ENCODE measurements at regions not wholly inside any gene's neighbourhood (a gene's known extent, or its start where the extent isn't known, plus 50 kb on each side); places are given as distances from the start of the nearest gene placed in this dataset.
A peak's percentile ranks its signal among the peaks of the same experiment; 100 is the strongest.
"Not testable (repeated sequence)": the region's sequence is repeated elsewhere in the genome, so short reads cannot be mapped to it uniquely, and the experiment has no call there.

- DNase-seq: no peak
Measured at GRCh38 chr21:38042246-38042645, 126.0 kb upstream of the KCNJ6 start.

DNA sequence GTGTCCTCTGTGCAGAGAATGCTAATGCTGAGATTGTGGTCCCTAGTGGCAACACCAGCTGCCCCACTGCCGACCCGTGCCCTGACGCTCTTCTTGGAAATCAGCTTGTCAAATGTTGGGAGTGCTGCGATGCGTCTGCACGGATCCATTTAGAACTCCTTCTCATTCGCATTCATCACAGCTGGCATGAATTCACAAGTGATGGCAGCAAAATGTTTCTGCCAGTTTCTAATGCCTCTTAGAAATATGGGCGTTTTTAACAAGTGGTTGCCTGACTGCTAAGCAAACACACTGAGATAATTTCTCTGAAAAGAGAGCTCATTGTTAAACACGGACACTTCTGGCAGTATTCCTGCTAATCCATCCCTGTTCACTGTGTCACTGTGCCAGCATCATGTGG, 131.9 kb upstream of the KCNJ6 start:
- no peak for DNase-seq

- no peak for DNase-seq
Measured at GRCh38 chr21:38054334-38054733, 138.1 kb upstream of the KCNJ6 start.

DNA sequence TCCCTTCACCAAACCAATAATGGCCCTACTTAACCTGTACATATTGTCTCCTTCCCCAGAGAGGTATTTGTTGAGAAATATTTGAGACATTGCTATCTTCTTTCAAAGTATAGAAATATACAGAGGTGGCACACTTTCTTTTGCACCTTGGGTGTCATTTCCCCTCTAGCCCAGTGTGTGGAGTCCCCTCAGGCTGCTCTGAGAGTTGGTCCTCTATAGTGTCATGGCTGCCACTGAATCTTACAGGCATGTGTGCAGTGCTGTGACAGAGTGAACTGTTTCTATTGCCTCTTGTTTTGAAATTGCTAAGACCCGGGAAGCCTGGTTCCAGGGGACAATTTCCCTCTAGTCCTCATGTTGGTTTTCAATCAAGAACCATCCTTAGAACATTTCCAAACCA, 140.2 kb upstream of the KCNJ6 start:
- DNase-seq: no peak

DNA sequence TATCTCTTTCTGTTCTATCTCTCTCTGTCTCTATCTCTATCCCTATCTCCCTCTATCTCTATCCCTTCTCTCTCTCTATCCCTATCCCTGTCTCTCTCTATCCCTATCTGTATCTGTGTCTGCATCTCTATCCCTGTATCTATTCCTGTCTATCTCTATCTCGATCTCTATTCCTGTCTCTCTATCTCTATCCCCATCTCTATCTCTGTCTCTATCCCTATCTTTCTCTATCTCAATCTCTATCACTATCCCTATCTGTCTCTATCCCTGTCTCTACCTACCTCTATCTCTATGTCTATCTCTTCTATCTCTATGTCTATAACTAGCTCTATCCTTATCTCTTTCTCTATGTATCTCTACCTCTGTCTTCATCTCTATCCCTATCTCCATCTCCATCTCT, 141.4 kb upstream of the KCNJ6 start:
- DNase-seq: no peak

DNA sequence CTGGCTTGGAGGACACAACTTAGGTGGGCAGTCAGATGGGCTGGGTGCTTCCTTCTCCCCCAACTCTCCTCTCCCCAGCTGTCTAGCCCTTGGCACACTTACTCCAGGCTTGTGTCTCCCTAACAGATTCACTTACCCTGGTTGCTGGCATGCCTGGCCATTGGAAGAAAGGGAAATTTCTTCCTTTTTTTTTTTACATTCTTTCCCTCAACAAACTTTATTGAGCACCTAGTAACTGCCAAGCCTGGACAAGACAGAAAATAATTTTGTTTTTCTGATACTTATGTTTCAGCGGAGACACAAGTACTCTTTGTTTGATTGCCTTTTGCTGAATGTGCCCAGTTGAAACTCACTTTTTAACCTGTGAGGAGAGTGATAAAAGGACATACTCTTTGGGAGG, 144.3 kb upstream of the KCNJ6 start:
- DNase-seq: no peak

DNA sequence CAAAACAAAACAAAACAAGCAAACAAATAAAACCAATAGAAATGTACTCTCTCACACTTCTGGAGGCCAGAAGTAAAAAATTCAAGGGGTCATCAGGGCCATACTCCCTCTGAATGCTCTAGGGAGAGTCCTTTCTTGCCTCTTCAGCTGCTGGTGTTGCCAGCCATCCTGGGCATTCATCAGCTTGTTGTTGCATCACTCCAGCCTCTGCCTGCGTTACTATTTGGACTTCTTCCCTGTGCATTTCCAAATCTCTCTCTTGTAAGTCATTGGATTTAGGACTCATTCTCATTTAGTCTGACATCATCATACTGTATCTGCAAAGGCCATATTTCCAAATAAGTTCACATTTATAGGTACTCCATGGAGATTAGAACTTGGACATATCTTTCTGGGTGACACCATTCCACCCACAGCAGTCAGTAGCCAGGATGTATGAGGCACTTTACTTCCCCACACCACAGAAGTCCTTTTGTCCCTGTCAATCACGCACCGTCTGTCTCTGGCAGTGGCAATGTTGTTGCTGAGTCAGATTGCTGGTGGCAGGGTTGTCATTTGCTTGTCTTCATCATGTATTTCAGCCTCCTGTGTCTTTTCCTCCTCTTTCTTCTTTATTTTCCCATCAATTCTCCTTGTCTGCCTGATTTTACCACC, 151.0 kb upstream of the KCNJ6 start:
- no peak for DNase-seq

DNA sequence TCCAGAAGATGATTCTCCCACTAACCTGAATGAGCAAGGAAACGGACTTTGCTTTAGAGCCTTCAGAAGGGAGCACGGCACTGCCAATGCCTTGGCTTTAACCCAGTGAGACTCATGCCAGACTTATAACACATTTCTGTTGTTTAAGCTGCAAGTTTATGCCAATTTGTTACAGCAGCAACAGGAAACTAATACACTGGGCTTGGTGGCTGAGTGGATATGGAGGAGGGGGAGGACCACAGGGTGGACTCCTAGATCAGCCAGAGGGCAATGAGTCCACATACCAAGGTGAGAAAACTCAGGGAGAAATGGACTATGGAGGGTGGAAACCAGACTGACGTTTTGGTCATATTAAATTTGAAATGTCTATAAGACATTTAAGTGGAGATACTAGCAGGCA, 156.2 kb upstream of the KCNJ6 start:
- DNase-seq: no peak

DNA sequence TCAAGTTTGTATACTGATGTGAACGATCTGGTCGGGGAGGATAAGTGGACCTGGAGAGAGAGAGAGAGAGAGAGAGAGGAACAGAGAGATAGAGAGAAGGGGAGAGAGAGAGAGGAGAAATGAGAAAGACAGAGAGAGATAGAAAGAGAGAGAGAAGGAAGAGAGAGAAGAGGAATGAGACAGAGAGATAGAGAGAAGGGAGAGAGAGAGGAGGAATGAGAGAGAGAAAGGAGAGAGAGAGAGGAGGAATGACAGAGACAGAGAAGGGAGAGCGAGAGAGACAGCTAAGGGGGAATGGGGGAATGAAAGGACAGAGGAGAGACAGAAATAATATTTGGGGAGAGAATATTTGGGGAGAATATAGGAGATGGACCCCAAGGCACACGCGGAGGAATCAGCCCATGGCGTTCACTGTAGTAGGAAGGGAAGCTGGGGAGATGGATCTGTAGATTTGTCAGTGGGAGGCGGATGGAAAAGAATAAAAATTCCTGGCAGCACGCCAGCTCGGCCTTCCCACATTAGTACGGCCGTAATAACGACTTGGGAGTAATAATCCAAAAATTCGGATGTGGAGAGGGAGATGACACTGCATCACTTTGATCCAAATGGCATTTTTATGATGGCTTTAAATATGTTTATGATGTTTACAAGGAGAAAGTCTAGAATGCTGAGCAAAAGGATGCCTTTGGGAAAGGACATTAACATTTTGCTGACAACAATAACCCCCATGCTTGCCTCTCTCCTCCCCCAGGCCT, 159.8 kb upstream of the KCNJ6 start:
- no peak for DNase-seq

DNA sequence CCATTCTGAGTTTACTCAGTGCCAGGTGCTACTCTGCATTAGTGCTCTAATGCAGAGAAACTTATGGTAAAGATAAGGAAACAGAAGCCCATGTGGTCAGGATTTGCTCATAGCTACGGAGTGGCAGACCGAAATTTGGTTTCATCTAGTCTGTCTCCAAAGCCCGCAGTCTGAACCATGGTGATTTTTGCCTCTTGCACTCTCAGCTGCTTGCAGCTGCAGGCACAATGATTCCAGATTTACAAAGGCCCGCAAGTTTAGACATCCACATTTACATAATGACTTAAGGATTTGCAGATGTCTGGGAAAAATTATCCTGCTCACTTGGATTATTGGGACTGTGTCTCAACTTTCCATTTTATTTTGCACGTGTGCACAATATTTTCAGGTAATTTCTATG, 161.3 kb upstream of the KCNJ6 start:
- DNase-seq: no peak

DNA sequence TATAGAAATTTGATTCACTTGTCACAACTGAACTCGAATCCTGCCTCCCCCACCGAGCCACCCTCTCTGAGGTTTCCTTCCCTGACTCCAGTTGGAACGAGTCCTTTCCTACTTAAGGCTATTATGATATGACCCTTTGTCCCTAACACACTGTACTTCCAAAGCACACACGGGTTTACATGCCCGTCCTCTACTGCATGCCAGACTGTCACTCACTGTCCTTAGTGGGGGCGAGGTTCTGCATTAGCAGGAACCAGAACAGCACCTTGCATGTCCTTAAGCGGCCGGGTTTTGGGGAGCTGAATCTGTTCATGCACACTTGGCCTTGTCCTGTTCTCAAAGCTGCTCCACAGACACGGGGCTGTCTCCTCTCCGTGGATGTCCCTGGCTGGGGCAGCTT, 164.6 kb upstream of the KCNJ6 start:
- no peak for DNase-seq

DNA sequence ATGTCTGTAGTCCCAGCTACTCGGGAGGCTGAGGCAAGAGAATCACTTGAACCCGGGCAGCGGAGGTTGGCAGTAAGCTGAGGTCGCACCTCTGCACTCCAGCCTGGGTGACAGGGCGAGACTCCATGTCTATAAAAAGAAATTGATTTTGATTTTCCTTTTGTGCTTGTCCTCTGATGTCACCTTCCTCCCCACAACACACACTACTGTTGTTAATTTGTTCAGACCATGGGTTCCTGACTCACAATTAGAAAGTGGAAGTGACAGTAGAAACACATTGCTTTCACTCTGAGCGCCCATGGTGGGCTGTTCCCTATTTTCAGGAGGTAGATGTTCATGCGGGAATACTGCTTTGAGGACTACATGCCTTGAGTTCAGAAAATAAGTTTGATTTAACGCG, 165.5 kb upstream of the KCNJ6 start:
- DNase-seq: peak; percentile 73 to 79 (median 74)

DNA sequence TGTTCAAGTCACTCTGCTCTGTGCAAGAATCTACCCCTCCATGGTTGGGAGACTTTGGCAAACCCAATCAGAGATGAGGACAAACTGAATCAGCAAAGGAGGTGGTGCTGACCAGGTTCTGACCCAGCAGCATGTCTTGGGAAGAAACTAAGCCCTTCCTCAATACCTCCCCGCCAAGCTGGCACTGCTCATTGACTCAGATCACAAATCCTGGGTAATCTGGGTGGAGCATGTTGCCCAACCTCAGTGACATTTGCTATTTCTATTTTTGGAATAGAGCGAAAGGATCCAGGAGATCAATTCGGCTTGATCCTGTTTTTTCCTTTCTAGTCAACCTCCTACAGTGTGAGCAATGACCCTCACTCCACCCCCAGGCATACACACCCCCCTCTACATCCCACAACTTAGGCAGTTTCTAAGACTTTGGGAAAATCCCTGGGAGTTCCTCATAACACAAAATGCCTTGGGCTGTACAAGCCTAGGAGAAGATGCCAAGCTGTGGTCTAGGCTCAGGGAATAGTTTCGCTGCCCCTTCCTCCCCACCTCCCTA, 166.8 kb upstream of the KCNJ6 start:
- peak; percentile 59 to 68 (median 62) for DNase-seq

- peak in 1 of 3 donors; percentile 7 for DNase-seq
Measured at GRCh38 chr21:38083535-38083934, 167.3 kb upstream of the KCNJ6 start.

GRCh38 chr21:38086580-38086979, 170.2 kb upstream of the KCNJ15 start:
- no peak for DNase-seq

DNA sequence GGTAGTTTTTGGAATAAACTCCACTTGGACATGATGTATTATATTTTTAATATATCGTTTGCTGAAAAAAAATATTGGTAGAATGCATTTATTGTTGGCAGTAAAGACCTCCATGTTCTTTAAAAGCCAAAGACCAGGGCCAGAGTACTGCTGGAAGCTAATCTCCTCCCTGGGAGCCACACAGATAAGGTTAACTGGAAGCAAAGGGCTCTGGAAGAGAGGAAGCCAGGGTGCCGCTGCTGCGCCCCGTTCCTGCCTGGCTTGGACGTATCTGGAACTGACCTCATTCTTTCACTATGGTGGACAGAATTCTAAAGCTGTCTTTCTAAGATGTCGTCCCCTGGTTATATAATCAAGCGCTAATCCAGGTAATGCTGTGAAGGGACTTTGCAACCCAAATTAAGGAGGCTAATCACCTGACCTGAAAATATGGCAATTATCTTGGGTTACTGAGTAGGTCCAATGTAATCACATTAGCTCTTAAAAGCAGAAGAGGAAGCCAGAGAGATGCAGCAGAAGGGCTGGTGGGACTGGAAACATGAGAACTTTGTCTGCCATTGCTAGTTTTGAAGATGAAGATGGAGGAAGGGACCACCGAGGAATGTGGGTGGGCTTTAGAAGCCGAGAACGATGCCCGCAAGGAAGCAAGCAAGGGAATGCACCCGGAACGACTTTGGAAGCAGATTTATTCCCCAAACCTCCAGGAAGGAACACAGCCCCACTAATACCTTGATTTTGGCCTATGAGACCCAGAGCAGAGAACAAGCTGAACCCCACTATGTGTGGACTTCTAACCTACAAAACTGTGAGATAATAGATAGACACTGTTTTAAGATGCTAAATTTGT, 167.7 kb upstream of the KCNJ15 start:
- DNase-seq: no peak

GRCh38 chr21:38089763-38090046, 167.1 kb upstream of the KCNJ15 start:
- no peak for DNase-seq

- DNase-seq: not testable (repeated sequence)
Measured at GRCh38 chr21:38091061-38091460, 165.7 kb upstream of the KCNJ15 start.

DNA sequence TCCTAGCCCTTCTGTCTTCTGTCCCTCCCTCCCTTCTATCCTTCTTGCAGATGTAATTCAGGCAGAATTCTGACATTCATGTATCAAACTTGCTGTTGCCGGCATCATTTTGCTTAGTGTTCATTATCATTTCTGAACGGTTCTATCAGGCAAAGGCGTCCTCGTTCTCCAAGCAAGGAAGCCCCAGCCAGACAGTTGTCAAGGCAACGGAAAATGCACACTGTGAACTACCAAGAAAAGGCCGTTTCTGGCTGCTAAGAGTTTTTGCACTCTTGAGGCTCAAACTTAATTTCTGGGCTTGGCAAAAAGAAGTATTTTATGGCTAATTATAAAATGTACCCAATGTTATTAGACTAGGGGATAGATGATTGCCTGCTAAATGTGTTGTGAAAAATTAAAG, 164.7 kb upstream of the KCNJ15 start:
- no peak for DNase-seq

DNA sequence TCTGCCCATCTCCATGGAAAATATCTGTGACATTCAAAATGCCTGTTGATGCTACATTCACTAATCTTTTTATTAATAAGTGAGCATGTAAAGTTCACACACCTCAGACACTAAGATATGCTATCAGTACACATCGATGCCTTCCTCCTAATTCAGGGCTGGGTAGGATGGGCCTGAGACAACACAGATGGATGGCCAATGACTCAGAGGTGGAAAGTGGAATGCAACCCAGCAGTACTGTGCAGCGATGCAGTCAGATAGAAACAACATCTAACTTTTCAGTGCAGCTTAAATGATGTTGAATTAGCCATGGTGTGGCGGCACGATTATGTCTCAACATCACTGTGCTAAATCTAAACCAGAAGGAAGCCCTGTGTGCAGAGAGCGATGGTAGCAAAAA, 161.6 kb upstream of the KCNJ15 start:
- DNase-seq: no peak

- no peak for DNase-seq
Measured at GRCh38 chr21:38097789-38098188, 159.0 kb upstream of the KCNJ15 start.

DNA sequence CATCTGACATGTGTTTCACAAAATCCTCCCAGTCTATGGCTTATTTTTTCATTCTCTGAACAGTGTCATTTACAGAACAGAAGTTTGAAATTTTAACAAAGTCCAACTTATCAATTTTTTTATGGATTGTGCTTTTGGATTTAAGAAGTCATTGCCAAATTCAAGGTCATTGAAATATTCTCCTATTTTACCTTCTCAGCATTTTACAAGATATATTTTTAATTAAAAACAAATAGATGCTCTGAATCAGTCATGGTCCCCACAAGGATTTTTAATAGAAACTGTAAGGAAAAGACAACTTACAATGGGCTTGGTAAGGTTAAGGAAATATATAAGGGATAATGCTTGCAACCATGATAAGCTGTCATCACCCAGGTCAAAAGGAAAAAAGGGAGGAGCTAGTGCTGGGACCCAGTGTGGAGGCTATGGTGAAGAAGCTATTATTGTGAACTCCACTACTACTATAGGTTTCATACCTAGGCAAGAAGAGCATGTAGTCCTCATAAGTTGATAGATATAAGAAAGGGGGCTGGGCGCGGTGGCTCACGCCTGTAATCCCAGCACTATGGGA, 144.5 kb upstream of the KCNJ15 start:
- no peak for DNase-seq

GRCh38 chr21:38114717-38115333, 142.0 kb upstream of the KCNJ15 start:
- no peak for DNase-seq

All from suppressor macrophage treated with lipopolysaccharide for 1 hour (primary cell).